ENCODE measurements at regions not wholly inside any gene's neighbourhood (a gene's known extent, or its start where the extent isn't known, plus 50 kb on each side); places are given as distances from the start of the nearest gene placed in this dataset.

DNA sequence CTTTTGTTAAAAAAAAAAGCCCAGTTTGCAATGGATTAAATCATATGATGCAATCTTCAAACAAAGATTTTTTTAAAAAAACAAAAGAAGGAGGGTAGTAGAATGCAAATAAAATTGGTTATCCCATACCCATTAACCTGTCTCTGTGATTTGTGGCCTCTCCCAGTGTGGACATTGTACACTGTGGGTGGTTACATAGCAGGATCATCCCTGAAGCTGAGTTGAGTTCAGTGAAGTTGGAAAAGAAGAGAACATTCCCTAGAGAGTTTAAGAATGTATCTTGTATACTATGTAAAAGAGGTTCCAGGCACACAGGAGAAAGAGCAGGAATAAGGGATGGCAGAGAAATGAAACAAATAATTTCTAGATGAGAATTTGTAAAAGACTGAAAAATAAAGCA lies 142.4 kb upstream of the SLC16A7 start:
- TF ChIP-seq, protein P1, sequence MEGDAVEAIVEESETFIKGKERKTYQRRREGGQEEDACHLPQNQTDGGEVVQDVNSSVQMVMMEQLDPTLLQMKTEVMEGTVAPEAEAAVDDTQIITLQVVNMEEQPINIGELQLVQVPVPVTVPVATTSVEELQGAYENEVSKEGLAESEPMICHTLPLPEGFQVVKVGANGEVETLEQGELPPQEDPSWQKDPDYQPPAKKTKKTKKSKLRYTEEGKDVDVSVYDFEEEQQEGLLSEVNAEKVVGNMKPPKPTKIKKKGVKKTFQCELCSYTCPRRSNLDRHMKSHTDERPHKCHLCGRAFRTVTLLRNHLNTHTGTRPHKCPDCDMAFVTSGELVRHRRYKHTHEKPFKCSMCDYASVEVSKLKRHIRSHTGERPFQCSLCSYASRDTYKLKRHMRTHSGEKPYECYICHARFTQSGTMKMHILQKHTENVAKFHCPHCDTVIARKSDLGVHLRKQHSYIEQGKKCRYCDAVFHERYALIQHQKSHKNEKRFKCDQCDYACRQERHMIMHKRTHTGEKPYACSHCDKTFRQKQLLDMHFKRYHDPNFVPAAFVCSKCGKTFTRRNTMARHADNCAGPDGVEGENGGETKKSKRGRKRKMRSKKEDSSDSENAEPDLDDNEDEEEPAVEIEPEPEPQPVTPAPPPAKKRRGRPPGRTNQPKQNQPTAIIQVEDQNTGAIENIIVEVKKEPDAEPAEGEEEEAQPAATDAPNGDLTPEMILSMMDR (IDR thresholded peaks at IDR 0.05; ENCODE audit: low read depth, low read length, poor library complexity, severe bottlenecking) = no peak
- no peak for TF ChIP-seq EZH2phosphoT487 (IDR thresholded peaks at IDR 0.05; ENCODE audit: borderline replicate concordance, low read length)
